SKM-1 (cell line): ENCODE measurements at regions not wholly inside any gene's neighbourhood (a gene's known extent, or its start where the extent isn't known, plus 50 kb on each side); places are given as distances from the start of the nearest gene placed in this dataset.

Source experiments
- DNase-seq: peaks from one replicate; lab custom pipeline; 2025; ENCODE audit not compliant: unreplicated experiment; lab: John Stamatoyannopoulos, UW

- DNase-seq, result no peak
These were observed 434.2 kb downstream of the ZIC1 start for GRCh38 chr3:147843331-147843730.

- no peak for DNase-seq
These were observed 437.1 kb downstream of the ZIC1 start for GRCh38 chr3:147846293-147846692.

GRCh38 chr3:147846854-147847478 lies 437.8 kb downstream of the ZIC1 start:
- no peak for DNase-seq

- no peak for DNase-seq
These were observed 441.9 kb downstream of the ZIC1 start for GRCh38 chr3:147851062-147851461.

DNA sequence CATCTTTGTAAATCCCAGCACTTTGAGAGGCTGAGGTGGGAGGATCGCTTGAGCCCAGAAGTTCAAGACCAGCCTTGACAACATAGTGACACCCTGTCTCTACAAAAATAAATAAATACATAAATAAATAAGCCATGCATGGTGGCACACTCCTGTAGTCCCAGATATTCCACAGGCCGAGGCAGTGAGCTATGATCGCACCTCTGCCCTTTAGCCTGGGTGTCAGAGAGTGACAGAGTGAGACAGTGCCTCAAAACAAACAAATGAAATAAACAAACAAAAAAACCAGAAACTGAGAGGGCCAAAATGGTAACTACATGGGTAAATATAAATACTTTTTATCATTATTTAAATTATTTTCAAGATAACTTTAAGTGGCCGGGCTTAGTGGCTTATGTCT lies 445.4 kb downstream of the ZIC1 start:
- DNase-seq, result no peak

- no peak for DNase-seq
These were observed 455.7 kb downstream of the ZIC1 start for GRCh38 chr3:147864754-147865354.

DNA sequence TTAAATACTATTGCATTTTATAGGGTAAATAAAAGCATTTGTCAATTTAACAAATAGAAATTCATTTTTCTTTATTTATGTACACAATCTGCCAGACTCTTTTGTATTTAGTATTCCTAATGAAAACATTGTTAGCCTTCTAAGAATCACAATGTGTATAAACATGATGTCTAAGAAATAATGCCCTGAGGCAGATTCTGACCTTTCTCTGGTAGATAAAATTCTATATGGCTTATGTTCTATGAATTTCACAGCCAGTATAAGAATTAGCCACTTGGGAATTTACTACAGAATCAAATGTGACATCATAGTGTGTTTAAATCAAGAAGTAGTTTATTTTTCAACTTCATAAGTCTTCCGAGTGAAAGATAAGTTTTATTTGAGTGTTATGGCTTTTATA lies 457.4 kb downstream of the ZIC1 start:
- no peak for DNase-seq

DNA sequence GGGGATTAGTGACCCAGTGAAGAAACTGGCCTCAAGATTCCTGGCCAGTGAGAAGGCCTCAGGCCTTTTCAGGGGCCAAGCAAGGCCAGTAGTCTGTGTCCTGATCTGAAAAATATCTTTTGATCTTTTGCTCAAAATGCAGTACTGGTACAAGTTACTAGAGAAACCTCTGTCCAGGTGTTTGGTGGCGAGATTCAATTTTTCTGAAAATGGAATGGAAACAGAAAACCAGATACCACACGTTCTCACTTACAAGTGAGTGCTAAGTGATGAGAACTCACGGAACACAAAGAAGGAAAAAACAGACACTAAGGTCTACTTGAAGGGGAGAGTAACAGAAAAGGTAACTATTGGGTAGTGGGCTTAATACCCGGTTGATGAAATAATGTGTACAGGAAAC lies 463.4 kb downstream of the ZIC1 start:
- no peak for DNase-seq

DNA sequence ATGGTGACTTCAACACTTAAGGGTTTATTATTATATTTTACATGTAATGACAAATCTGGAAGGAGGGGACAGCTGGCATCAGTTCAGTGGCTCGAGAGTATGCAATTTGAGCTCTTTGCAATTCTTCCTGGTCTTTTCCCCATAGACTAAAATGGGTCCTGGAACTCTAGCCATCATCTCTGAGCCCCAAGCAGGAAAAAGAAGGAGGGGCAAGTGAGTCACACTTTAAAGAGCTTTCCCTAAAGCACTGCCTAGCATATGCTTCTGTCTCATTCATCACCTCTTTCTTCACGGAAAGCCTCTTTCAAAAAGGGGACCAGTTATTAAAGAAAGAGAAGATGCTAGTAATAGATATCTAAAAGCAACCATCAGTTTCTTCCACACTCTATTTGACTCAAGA lies 466.3 kb downstream of the ZIC1 start:
- no peak for DNase-seq

- no peak for DNase-seq
These were observed 472.8 kb downstream of the ZIC1 start for GRCh38 chr3:147881933-147882332.

DNA sequence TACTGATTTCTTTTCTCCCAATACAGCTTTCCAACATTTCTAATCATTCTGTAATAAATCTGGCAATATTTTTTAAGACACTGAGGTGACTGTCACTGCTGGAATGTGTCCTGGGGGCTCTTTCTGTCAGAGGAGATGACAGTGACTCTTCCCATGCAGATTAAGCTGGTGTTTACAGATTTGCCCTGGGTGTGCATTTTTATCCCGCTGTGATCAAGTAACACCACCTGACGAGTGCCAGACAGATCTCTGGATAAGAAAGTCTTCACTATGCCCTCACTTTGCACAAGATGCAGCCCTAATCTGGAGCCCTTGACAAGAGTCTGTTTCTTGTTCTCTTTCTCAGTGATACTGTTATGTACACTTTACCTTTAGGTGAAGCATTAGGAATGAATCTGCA lies 477.7 kb downstream of the ZIC1 start:
- DNase-seq, result no peak

GRCh38 chr3:147887797-147888196 lies 478.6 kb downstream of the ZIC1 start:
- no peak for DNase-seq

DNA sequence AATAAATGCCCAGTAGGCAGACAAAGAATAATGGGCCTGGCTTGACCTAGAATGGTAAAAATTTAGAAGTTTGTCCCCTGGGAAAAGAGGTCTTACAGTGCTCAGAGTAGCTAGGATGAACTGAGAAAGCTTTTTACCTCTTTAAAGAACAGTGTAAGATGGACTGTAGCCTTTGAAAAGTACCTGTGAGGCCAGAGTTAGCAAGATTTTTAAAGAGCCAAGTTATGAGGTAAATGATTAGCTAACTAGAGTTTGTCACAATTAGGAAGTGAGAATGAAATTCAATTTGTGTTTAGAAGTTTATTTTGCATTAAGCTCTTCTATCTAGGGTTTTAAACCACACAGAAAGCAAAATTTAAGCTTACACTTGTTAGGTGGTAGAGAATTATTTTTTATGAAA lies 480.9 kb downstream of the ZIC1 start:
- DNase-seq, result no peak

GRCh38 chr3:147895509-147895908 lies 486.3 kb downstream of the ZIC1 start:
- no peak for DNase-seq

- no peak for DNase-seq
These were observed 491.7 kb downstream of the ZIC1 start for GRCh38 chr3:147900851-147901250.

DNA sequence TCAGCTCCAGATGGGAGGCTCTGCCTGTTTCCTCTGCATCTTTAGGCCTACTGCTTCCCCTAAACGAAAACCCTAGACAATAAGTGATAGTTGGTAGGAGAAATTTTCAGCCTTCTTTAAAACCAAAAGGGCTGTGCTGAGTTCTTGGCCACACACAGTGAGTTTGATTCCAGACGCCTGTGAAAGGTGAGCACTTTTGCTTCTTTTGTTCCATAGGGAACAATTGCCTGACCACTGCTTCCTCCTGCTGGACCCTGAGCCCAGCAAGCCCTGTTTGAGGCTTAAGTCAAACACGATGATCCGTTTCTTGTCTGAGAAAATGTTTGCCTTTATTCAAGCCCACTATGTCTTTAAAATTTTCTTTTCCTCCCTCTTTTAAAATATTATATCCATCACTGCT lies 493.9 kb downstream of the ZIC1 start:
- no peak for DNase-seq

- no peak for DNase-seq
These were observed 495.3 kb downstream of the ZIC1 start for GRCh38 chr3:147904421-147904820.

DNA sequence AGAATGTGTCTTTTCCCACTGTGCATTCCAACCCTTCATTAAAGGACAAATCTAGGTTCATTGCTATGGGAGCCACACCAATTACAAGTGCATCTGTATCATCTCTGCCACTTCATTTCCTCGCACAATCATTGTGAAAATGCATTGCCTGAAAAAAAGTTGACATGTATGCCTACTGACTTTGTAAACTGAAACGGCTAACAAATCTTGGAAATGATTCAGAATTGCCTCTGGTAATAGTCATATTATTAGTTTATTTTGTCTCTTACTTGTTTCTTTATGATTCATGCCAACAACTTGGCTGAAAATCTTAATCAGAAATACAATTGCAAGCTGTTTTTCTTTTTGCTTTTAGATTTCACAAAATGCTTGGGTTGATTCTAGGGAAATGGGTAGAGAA lies 497.1 kb downstream of the ZIC1 start:
- no peak for DNase-seq

GRCh38 chr3:147914532-147914931 lies 505.4 kb downstream of the ZIC1 start:
- DNase-seq, result no peak

DNA sequence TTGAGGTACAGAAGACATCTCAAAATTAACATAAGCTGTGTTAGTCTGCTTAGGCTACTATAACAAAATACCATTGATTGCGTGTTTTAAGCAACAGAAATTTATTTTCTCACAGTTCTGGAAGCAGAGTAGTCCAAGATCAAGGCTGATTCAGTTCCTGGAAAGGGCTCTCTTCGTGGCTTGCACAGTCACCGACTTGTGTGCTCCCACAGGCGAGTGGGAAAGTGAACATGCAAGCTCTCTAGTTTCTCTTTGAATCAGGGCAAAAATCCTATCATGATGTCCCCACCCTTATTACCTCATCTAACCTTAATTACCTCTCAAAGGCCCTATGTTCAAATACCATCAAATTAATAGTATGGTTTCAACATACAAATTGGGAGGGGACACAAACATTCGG lies 505.9 kb downstream of the ZIC1 start:
- no peak for DNase-seq

DNA sequence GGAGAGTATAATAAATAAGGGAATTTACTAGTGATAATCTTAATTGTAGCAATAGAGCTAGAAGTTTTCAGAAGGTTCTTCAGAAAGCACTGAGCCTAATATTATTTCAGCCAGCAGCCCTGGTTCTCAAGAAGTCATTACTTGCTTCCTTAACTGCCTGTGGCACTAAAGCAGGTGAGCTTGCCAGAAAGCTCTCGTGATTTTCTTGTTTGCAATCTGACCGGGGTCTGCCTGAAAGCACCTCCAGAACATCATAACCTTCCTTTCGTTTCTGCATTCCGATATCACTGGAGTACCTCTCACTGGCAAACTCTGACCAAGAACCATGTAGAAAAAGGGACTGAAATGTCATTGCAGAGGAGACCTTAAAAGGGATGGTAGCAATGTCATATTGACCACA lies 510.3 kb downstream of the ZIC1 start:
- no peak for DNase-seq

DNA sequence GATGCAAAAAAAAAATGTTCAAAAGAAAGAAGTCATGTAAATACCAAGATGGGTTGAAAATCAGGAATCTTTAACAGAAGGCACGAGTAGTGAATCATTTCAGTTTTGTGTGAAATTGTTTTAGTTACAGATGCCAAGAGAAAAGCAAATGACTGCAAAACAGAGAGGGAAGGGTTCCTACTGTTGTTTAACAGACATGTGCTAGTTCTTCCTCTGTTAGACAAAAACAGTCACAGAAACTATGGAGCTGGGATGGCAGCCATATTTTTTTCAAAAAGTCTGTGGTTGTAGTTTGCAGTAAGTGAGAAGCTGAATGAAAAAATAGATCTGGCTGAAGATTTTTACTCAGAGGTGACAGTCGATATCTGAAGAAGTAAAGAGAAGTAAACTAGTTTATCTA lies 511.9 kb downstream of the ZIC1 start:
- DNase-seq, result no peak

GRCh38 chr3:147924755-147925154 lies 515.6 kb downstream of the ZIC1 start:
- no peak for DNase-seq
